ENCODE measurements at regions not wholly inside any gene's neighbourhood (a gene's known extent, or its start where the extent isn't known, plus 50 kb on each side); places are given as distances from the start of the nearest gene placed in this dataset.
"Not testable (repeated sequence)": the region's sequence is repeated elsewhere in the genome, so short reads cannot be mapped to it uniquely, and the experiment has no call there.

GRCh38 chr17:46424187-46424884 lies 62.8 kb upstream of the ARL17B start:
- DNase-seq; H3K27ac ChIP-seq (replicated peaks); H3K4me3 ChIP-seq; intact Hi-C loops (cut with micrococcal nuclease); H3K9me3 ChIP-seq (replicated peaks); H3K36me3 ChIP-seq; H3K4me1 ChIP-seq; H3K27me3 ChIP-seq (ENCODE audit: low read depth): not testable (repeated sequence)
- TF ChIP-seq CTCF (IDR thresholded peaks at IDR 0.05; ENCODE audit: borderline replicate concordance), result peak; percentile 52

GRCh38 chr17:46417907-46418306 lies 56.3 kb upstream of the ARL17B start:
- H3K4me3 ChIP-seq; intact Hi-C loops (cut with micrococcal nuclease); H3K27ac ChIP-seq (replicated peaks); DNase-seq; H3K36me3 ChIP-seq; H3K9me3 ChIP-seq (replicated peaks); H3K27me3 ChIP-seq (ENCODE audit: low read depth); H3K4me1 ChIP-seq: not testable (repeated sequence)

- H3K4me3 ChIP-seq; H3K27ac ChIP-seq (replicated peaks); H3K9me3 ChIP-seq (replicated peaks); H3K27me3 ChIP-seq (ENCODE audit: low read depth); H3K36me3 ChIP-seq; DNase-seq; intact Hi-C loops (cut with micrococcal nuclease); H3K4me1 ChIP-seq: not testable (repeated sequence)
These were observed 55.7 kb upstream of the ARL17B start for GRCh38 chr17:46417261-46417660.

- H3K4me1 ChIP-seq; H3K9me3 ChIP-seq (replicated peaks); intact Hi-C loops (cut with micrococcal nuclease); H3K4me3 ChIP-seq; H3K36me3 ChIP-seq; H3K27me3 ChIP-seq (ENCODE audit: low read depth); DNase-seq; H3K27ac ChIP-seq (replicated peaks): not testable (repeated sequence)
These were observed 53.0 kb upstream of the ARL17B start for GRCh38 chr17:46414559-46414958.

GRCh38 chr17:46412156-46412555 lies 50.6 kb upstream of the ARL17B start:
- DNase-seq; H3K4me1 ChIP-seq; H3K4me3 ChIP-seq; H3K9me3 ChIP-seq (replicated peaks); intact Hi-C loops (cut with micrococcal nuclease); H3K27me3 ChIP-seq (ENCODE audit: low read depth); H3K36me3 ChIP-seq; H3K27ac ChIP-seq (replicated peaks): not testable (repeated sequence)

- H3K27me3 ChIP-seq (ENCODE audit: low read depth); H3K9me3 ChIP-seq (replicated peaks); H3K4me3 ChIP-seq; H3K4me1 ChIP-seq; H3K36me3 ChIP-seq; H3K27ac ChIP-seq (replicated peaks); intact Hi-C loops (cut with micrococcal nuclease); DNase-seq: not testable (repeated sequence)
These were observed 49.7 kb upstream of the ARL17B start for GRCh38 chr17:46411172-46411852.
